ENCODE measurements at regions not wholly inside any gene's neighbourhood (a gene's known extent, or its start where the extent isn't known, plus 50 kb on each side); places are given as distances from the start of the nearest gene placed in this dataset.

DNA sequence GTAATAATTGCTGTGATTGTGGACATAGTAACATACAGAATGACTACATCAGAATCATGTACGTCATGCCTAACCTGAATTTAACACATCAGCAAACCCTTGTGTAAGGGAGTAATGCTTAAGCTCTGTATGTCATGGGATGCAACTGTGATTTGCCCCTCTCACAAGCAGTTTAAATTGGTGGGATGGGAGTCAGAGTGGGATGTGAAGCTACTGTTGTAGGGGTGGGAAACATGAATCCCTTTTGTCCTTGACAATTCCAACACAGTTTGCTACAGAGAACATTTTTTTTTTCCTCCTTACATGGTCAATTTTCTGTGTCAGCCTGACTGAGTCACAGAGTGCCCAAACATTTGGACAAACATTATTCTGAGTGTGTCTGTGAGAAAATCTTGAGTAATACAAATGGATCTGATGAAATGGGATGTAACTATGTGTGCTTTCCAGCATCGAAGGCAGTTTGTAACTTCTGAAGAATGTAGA is 392.8 kb downstream of the GPM6A start:
- TF ChIP-seq, protein P1, sequence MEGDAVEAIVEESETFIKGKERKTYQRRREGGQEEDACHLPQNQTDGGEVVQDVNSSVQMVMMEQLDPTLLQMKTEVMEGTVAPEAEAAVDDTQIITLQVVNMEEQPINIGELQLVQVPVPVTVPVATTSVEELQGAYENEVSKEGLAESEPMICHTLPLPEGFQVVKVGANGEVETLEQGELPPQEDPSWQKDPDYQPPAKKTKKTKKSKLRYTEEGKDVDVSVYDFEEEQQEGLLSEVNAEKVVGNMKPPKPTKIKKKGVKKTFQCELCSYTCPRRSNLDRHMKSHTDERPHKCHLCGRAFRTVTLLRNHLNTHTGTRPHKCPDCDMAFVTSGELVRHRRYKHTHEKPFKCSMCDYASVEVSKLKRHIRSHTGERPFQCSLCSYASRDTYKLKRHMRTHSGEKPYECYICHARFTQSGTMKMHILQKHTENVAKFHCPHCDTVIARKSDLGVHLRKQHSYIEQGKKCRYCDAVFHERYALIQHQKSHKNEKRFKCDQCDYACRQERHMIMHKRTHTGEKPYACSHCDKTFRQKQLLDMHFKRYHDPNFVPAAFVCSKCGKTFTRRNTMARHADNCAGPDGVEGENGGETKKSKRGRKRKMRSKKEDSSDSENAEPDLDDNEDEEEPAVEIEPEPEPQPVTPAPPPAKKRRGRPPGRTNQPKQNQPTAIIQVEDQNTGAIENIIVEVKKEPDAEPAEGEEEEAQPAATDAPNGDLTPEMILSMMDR (conservative IDR thresholded peaks at IDR 0.05; ENCODE audit: low read depth, low read length): no peak
- peak; percentile 92 for DNase-seq (ENCODE audit: low read depth)
- no peak overlapping the region for H3K4me3 ChIP-seq (ENCODE audit: low read length)

DNA sequence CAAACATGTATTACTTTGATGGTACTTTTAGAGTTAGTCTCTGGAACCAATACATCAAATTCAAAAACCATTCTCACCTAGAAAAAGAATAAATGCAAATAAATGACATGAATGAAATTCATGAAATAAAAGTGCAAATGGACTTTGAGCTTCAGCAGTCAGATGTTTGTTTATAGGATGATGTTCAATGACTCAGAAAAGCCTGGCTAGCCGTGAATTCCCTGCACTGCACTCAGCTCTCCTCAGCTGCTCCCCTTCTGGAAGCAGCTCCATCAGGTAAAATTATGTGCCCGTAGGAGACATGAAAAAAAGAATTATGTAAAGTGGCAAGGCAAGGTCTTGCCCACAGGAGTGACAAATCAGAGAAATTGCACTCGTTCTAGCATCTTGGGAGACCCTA is 390.6 kb downstream of the GPM6A start:
- TF ChIP-seq, protein P1 (conservative IDR thresholded peaks at IDR 0.05; ENCODE audit: low read depth, low read length): peak; percentile 14
- DNase-seq (ENCODE audit: low read depth): peak; percentile 48
- no peak overlapping the region for H3K4me3 ChIP-seq (ENCODE audit: low read length)

DNA sequence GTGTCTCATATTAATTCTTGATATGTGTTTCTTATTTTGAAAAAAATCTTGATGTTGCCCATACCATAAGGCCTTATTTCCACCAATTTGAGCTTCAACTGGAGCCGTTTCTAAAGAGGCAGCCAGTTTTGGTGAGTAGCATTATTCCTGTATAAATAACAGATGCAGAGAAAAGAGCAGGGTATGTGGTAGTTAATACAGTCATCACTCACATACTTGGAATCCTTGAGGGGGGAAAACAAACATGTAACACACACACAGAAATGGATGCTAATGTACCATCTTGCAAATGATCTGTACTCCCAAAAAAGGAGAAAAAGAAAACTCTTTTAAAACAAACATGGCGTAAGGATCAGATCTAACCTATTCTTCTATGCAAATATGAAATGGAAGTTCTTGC is 389.7 kb downstream of the GPM6A start:
- DNase-seq (ENCODE audit: low read depth): no peak
- TF ChIP-seq, protein P1 (conservative IDR thresholded peaks at IDR 0.05; ENCODE audit: low read depth, low read length): no peak
- no peak overlapping the region for H3K4me3 ChIP-seq (ENCODE audit: low read length)

DNA sequence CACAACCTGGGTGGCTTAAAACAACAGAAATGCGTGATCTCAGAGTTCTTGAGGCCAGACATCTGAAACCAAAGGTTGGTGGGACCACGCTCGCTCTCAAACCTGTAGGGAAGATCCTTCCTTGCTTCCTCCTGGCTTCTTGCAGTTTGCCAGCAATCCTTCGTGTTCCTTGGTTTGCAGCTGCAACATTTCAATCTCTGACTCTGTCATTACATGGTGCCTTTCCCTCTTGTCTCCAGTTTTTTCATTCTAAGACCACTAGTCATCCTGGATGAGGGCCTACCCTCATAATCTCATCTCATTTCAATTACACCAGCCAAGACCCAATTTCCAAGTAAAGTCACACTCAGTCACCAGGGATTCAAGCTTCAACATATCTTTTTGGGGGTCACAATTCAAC is 388.0 kb downstream of the GPM6A start:
- DNase-seq (ENCODE audit: low read depth): no peak
- TF ChIP-seq, protein P1 (conservative IDR thresholded peaks at IDR 0.05; ENCODE audit: low read depth, low read length): no peak
- no peak overlapping the region for H3K4me3 ChIP-seq (ENCODE audit: low read length)

DNA sequence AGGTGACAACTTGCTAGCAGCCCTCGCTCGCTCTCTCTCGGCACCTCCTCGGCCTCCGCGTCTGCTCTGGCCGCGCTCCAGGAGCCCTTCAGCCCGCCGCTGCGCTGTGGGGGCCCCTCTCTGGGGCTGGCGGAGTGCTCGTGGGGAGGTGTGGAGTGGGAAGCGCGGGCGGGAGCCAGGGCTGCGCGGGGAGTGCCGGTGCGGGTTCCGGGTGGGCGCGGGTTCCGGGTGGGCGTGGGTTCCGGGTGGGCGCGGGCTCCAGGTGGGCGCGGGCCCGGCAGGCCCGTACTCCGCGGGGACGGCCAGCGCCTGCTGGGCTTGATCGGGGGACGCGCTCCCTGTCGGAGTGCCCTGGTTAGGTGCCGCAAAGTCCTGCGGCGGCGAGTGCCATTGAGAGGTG is 384.3 kb downstream of the GPM6A start:
- TF ChIP-seq, protein P1 (conservative IDR thresholded peaks at IDR 0.05; ENCODE audit: low read depth, low read length): no peak
- DNase-seq (ENCODE audit: low read depth): no peak
- H3K4me3 ChIP-seq (ENCODE audit: low read length): no peak overlapping the region

DNA sequence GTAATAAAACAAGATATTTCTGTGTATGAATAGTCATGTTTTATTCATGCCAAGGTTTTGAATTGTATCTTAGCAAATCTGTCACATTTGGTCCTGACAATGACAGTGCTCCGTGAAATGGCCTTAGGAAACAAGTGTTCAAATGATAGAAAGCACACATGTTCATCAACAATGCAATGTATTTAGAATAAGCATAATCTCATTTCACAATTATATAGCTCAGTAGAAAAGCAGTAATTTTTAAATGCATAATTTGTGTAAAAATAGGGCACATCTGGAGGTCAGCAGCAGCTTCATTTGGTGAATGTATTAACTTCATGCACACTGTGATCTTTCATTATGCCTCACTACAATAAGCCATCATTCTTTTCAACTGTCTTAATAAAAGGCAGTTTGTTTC is 380.4 kb downstream of the GPM6A start:
- H3K4me3 ChIP-seq (ENCODE audit: low read length): no peak overlapping the region
- TF ChIP-seq, protein P1 (conservative IDR thresholded peaks at IDR 0.05; ENCODE audit: low read depth, low read length): no peak
- no peak for DNase-seq (ENCODE audit: low read depth)

DNA sequence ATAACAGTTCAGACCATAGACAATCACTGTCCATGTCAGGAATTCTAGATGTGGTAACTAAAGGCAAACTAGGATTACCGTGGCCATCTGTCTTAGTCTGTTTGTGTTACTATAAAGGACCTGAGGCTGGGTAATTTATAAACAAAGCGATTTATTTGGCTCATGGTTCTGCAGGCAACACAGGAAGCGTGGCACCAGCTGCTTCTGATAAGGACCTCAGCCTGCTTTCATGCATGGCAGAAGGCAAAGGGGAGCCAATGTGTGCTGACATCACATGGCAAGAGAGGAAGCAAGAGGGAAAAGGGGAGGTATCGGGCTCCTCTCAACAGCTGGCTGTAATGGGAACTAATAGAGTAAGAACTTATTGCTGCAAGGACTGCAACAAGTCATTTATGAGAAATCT is 376.7 kb downstream of the GPM6A start:
- TF ChIP-seq, protein P1 (conservative IDR thresholded peaks at IDR 0.05; ENCODE audit: low read depth, low read length): no peak
- H3K4me3 ChIP-seq (ENCODE audit: low read length): no peak overlapping the region
- no peak for DNase-seq (ENCODE audit: low read depth)

Measured in retinal pigment epithelial cell (primary cell).